GM12874 (cell line): ENCODE measurements at regions not wholly inside any gene's neighbourhood (a gene's known extent, or its start where the extent isn't known, plus 50 kb on each side); places are given as distances from the start of the nearest gene placed in this dataset.

Experiments
- TF ChIP-seq, protein P1 (sequence below): IDR thresholded peaks from 2 replicates; pipeline ENCODE4 v1.5.1; 2011; ENCODE audit warnings: low read depth, mild to moderate bottlenecking, control low read depth, low read length, moderate library complexity; ENCODE audit not compliant: insufficient read depth

DNA sequence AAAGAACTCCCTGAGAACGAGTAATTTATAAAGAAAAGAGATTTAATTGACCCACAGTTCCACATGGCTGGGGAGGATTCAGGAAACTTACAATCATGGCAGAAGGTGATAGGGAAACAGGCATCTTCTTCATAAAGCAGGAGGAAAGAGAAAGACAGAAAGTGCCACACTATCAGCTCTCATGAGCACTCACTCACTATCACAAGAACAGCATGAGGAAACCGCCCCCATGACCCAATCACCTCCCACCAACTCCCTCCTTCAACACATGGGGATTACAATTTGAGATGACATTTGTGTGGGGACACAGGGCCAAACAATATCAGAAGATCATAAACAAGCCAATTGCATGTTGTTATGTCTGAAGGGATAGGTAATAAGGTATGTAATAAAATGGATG, 935.9 kb upstream of the COX7C start:
- TF ChIP-seq, protein P1, sequence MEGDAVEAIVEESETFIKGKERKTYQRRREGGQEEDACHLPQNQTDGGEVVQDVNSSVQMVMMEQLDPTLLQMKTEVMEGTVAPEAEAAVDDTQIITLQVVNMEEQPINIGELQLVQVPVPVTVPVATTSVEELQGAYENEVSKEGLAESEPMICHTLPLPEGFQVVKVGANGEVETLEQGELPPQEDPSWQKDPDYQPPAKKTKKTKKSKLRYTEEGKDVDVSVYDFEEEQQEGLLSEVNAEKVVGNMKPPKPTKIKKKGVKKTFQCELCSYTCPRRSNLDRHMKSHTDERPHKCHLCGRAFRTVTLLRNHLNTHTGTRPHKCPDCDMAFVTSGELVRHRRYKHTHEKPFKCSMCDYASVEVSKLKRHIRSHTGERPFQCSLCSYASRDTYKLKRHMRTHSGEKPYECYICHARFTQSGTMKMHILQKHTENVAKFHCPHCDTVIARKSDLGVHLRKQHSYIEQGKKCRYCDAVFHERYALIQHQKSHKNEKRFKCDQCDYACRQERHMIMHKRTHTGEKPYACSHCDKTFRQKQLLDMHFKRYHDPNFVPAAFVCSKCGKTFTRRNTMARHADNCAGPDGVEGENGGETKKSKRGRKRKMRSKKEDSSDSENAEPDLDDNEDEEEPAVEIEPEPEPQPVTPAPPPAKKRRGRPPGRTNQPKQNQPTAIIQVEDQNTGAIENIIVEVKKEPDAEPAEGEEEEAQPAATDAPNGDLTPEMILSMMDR = no peak

DNA sequence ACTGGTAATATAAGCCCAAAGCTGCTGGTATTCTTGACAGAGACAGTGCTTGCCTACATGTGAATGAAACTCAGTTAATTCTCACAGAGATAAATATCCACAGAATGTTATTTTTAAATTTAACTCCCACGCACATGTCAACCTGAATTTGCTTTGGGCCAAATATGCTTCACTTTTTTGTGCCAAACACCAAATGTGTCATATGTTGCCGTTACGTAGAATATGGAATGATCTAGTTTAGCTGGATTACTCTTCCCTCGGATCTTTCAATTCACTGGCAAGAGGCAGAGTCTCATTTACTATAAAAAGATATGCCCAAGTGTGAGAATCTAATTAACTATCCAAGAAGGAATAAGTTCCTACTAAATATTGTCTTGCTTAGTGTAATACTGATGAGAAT, 933.4 kb upstream of the COX7C start:
- TF ChIP-seq, protein P1 = no peak

DNA sequence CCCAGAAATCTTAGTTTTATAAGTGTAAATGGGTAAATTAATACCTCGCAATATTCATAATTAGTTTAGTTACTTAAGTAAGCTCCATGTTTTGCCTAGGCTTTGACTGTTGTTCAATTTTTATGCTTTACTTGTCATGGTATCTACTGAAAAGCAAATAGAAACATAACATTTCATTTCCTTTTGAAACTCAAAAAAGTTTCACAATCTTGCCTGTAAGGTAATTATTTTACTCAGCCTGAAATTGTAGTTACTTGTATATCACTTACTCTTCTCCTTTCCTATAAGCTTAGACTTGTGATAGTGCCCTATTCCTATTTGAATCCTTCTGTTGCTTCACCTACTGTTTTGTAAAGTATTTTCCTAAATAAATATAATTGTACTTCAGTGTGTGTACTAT, 914.4 kb upstream of the COX7C start:
- TF ChIP-seq, protein P1 = no peak

DNA sequence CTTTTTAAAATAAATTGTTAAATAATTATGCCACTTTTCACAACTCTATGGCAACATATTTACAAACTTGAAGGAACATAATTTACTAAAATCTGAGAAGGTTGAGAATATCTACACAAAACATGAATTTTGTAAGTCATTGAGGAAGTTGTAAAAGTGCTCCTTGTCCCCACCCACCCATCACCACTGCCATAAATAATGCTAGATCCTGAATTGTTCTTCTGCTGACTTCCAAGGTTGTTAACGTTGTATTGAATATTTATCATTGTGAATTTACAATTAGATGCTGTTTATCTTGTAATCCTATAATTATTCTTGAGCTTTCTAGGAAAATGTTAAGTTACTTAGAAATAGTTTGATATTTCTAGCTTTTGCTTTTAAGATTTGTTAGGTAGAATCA, 908.0 kb upstream of the COX7C start:
- TF ChIP-seq, protein P1 = no peak

DNA sequence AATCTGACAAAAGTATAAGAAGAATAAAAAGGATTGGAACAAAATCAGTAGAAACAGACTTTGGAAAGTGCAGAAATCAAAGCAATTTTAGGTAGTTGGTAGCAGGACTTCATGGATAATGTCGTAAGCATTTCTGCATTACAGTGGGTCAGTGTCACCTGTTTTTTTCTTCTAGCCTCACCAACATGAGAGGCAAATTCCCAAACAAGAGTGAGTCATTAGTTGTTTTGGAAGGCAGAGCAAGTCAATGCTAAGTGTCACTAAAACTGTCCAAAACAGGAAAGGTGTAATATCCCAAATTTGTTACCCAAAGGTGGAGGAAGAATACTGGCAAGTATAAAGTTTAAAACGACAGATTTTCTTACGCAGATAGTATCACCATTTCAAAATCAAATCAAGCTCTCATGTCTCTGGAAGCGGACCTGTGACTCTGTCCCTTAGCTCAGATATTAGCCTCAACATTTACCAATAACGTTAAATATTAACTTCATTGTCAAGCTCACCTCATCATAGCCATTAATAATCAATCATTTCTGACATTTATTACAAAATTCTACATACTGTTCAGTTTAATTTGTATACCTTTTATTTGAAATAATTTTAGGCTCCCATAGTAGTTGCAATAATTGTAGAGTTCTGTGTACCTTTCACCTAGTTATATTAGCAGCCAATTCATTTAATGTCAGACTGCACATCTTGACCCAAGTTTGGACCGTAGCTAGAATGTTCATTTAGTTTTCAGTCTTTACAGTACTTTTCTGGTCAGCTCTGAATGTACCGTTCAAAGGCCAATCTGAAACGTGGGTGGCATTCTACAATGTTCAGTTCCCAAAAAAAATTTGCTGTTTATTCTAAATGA, 901.2 kb upstream of the COX7C start:
- TF ChIP-seq, protein P1 = no peak

DNA sequence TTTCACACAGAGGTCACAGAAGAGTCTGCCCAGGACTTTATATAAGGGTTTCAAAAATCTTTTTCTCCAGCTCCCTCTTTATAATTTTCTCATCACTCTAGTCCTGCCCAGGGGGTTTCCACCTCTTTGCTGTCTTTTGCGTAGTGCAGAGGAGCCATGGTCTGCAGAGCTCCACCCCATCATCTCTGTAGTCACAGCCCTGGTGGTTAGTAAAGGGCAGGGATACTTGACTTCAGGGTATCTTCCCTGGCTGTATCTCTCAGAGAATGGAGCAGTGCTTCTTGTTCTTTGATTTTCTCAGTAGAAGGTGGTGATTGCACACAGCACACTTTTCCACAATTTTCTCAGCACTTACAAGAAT, 900.6 kb upstream of the COX7C start:
- TF ChIP-seq, protein P1 = no peak

DNA sequence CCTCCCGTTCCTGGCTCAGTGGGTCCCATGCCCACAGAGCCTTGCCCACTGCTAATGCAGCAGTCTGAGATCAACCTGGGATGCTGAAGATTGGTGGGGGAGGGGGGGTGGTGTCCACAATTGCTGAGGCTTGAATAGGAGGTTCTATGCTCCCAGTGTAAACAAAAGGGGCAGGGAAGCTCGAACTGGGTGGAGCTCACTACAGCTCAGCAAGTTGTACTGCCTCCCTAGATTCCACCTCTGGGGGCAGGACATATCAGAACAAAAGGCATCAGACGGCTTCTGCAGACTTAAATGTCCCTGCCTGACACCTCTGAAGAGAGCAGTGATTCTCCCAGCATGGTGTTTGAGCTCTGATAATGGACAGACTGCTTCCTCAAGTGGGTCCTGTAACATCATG, 885.6 kb upstream of the COX7C start:
- TF ChIP-seq, protein P1 = no peak
